Retinal pigment epithelial cell (primary cell): ENCODE measurements at regions not wholly inside any gene's neighbourhood (a gene's known extent, or its start where the extent isn't known, plus 50 kb on each side); places are given as distances from the start of the nearest gene placed in this dataset.
"Not testable (repeated sequence)": the region's sequence is repeated elsewhere in the genome, so short reads cannot be mapped to it uniquely, and the experiment has no call there.

Source experiments
- DNase-seq: peaks from one replicate; pipeline ENCODE4 v3.0.0-alpha.2; 2010; ENCODE audit warnings: low read depth
- H3K4me3 ChIP-seq: 2 replicates; pipeline ENCODE4 v1.5.1; 2011; ENCODE audit warnings: mild to moderate bottlenecking, low read length, control low read depth, moderate library complexity
- CTCF ChIP-seq: conservative IDR thresholded peaks from 2 replicates; pipeline ENCODE4 v1.5.1; 2011; ENCODE audit warnings: low read depth, low read length, control low read depth, inconsistent platforms

- no peak overlapping the region for H3K4me3 ChIP-seq
- TF ChIP-seq CTCF, result no peak
- DNase-seq, result no peak
Observed at GRCh38 chr2:36168115-36168514, 187.5 kb upstream of the CRIM1 start.

- no peak for TF ChIP-seq CTCF
- H3K4me3 ChIP-seq, result no peak overlapping the region
- DNase-seq, result no peak
Observed at GRCh38 chr2:36165132-36165531, 190.4 kb upstream of the CRIM1 start.

- no peak for DNase-seq
- no peak overlapping the region for H3K4me3 ChIP-seq
- no peak for TF ChIP-seq CTCF
Observed at GRCh38 chr2:36163520-36164254, 191.9 kb upstream of the CRIM1 start.

- H3K4me3 ChIP-seq, DNase-seq: not testable (repeated sequence)
Observed at GRCh38 chr2:36157093-36157492, 198.5 kb upstream of the CRIM1 start.

DNA sequence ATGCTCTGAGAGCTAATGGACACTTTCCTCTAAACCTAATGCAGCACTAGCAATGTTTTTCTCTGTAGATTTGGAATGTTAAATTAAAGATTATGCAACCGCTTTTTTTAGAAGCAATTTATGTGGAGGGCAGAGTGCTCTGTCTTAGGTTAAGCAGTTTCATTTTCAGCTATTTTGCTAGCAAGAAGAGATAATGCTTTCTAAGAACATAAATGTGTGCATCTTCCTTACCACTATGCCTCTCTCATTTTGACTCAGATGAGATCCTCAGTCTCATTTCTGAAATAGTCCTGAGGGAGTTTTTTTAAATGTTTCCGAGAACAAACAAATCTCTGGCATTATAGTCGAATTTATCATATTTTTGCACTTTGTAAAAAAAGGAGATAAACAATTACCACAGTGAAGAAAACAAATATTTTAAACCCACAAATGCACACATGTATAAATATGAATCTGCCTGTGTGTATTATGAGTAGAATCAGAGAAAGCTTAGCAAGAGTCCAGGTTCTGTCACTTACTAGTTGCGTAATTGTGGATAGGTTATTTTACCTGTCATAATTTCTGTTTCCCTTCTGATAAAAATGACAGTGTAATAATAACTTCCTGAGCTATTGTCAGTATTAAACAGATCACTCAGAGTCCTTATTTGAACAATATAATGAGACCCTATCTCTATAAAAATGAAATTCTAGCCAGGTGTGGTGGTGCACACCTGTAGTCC lies 207.7 kb upstream of the CRIM1 start:
- TF ChIP-seq CTCF, result no peak
- no peak overlapping the region for H3K4me3 ChIP-seq
- DNase-seq, result no peak

GRCh38 chr2:36146765-36147164 lies 208.8 kb upstream of the CRIM1 start:
- DNase-seq, result no peak
- no peak for TF ChIP-seq CTCF
- no peak overlapping the region for H3K4me3 ChIP-seq

DNA sequence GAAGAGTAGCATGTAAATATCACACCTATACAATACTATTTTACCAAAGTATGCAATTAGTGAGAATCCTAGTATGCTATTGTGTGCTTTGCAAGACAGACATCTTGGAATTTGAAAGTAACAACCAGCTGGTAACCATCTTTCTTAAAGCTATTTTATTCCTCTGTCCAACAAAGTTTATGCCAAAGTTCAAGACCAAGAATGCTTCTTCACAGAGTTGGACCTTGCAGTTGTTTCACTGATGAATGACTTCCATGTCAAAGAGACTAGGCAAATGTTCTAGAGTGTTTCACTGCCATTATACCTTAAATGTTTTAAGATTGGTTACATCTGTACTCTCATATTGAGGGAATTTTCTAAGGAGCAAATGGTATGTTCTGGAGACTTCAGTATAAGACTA lies 215.2 kb upstream of the CRIM1 start:
- DNase-seq, result no peak
- TF ChIP-seq CTCF, result no peak
- H3K4me3 ChIP-seq, result no peak overlapping the region
